ENCODE measurements at regions not wholly inside any gene's neighbourhood (a gene's known extent, or its start where the extent isn't known, plus 50 kb on each side); places are given as distances from the start of the nearest gene placed in this dataset.

- Histone ChIP-seq H3K4me2 (no peak overlapping the region), H3K4me3 (no peak overlapping the region), H3K4me1 (no peaks in the 10 kb centered on the region), H3K27ac (no peak overlapping the region), H3K9me3 (replicated peaks in 1 of 11) (no peaks in the 10 kb centered on the region; a peak in 1 of 22 replicates), H3K9ac (no peak overlapping the region), H3K36me3 (no peaks in the 10 kb centered on the region), H3K27me3 (no peaks in the 10 kb centered on the region), H4K20me1 (no peaks in the 10 kb centered on the region)
- TF ChIP-seq Cebpa-rat (IDR thresholded peaks at IDR 0.05), result no peak
Observed at GRCh38 chr7:26022982-26023381, 129.0 kb upstream of the NFE2L3 start.

GRCh38 chr7:26029911-26030310, 122.1 kb upstream of the NFE2L3 start:
- Histone ChIP-seq H3K27me3 (no peaks in the 10 kb centered on the region), H3K36me3 (no peaks in the 10 kb centered on the region), H3K9ac (no peak overlapping the region), H3K4me3 (no peak overlapping the region), H3K4me1 (peaks cover 0 to 9% (median 0%) of the 10 kb centered on the region in 10 experiments; a peak in 7 of 20 replicates), H4K20me1 (no peaks in the 10 kb centered on the region), H3K4me2 (no peak overlapping the region), H3K27ac (no peak overlapping the region), H3K9me3 (replicated peaks in 1 of 11) (no peaks in the 10 kb centered on the region)
- TF ChIP-seq Cebpa-rat (IDR thresholded peaks at IDR 0.05), result peak in 1 of 11 experiments; percentile 36; a peak in 1 of 22 replicates

DNA sequence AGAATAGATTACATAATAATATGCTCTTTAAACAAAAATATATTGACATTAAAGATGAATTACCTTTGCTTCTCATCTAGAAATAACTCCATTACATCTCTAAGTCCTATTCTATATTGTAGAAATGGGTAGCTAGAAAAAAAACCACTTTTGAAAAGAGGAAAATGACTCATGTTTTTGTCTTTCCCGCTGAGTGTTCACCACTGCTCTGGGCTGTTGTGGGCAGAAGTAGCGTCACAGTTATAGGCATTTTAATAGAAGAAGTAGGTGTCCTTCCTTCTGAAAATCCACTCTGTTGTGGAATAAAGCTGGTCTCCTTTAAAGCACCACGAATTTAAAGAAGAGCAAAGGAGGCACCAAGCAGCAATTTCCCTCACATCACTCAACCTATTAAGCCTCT, 117.6 kb upstream of the NFE2L3 start:
- no peak for TF ChIP-seq Cebpa-rat (IDR thresholded peaks at IDR 0.05)
- Histone ChIP-seq H3K27me3 (no peaks in the 10 kb centered on the region), H3K4me2 (peak overlapping the region in 3 of 11 experiments; percentile 46 to 74 (median 52); a peak in 6 of 22 replicates)

DNA sequence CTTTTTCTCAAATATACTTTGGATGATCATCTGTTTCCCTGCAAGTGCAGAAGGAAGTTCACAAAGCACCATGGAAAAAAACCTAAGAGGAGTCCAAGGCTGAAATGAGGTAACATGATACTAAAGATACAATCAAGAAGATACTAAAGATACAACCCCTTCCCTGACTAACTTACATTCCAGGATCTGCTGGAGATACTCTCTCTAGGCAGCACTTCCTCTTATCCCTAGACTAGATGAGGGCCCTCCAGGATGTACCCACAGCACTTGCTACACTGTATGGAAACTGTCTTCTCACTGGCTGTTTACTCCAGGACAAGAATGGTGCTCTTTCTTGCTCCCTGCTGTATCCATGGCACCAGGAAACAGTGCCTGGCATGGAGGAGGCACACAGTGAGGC, 116.4 kb upstream of the NFE2L3 start:
- no peak overlapping the region for H3K4me2 ChIP-seq
- H3K36me3 ChIP-seq, result no peaks in the 10 kb centered on the region
- no peak overlapping the region for H3K4me3 ChIP-seq
- no peaks in the 10 kb centered on the region for H3K27me3 ChIP-seq
- H3K9me3 ChIP-seq (replicated peaks in 1 of 11), result no peaks in the 10 kb centered on the region
- H4K20me1 ChIP-seq, result no peaks in the 10 kb centered on the region
- peaks cover 0 to 18% (median 0%) of the 10 kb centered on the region in 10 experiments; a peak in 7 of 20 replicates for H3K4me1 ChIP-seq
- H3K9ac ChIP-seq, result no peak overlapping the region
- H3K27ac ChIP-seq, result no peak overlapping the region
- no peak for TF ChIP-seq Cebpa-rat (IDR thresholded peaks at IDR 0.05)

More for the DNA sequence above, 117.6 kb upstream of the NFE2L3 start:
- peaks cover 0 to 18% (median 0%) of the 10 kb centered on the region in 10 experiments; a peak in 7 of 20 replicates for H3K4me1 ChIP-seq
- no peak overlapping the region for H3K27ac ChIP-seq
- H3K36me3 ChIP-seq, result no peaks in the 10 kb centered on the region
- H3K4me3 ChIP-seq, result no peak overlapping the region
- no peaks in the 10 kb centered on the region for H4K20me1 ChIP-seq
- H3K9ac ChIP-seq, result no peak overlapping the region
- no peaks in the 10 kb centered on the region for H3K9me3 ChIP-seq (replicated peaks in 1 of 11)

- no peak for TF ChIP-seq Cebpa-rat (IDR thresholded peaks at IDR 0.05)
- no peaks in the 10 kb centered on the region for H3K36me3 ChIP-seq
Observed at GRCh38 chr7:26036092-26036491, 115.9 kb upstream of the NFE2L3 start.

DNA sequence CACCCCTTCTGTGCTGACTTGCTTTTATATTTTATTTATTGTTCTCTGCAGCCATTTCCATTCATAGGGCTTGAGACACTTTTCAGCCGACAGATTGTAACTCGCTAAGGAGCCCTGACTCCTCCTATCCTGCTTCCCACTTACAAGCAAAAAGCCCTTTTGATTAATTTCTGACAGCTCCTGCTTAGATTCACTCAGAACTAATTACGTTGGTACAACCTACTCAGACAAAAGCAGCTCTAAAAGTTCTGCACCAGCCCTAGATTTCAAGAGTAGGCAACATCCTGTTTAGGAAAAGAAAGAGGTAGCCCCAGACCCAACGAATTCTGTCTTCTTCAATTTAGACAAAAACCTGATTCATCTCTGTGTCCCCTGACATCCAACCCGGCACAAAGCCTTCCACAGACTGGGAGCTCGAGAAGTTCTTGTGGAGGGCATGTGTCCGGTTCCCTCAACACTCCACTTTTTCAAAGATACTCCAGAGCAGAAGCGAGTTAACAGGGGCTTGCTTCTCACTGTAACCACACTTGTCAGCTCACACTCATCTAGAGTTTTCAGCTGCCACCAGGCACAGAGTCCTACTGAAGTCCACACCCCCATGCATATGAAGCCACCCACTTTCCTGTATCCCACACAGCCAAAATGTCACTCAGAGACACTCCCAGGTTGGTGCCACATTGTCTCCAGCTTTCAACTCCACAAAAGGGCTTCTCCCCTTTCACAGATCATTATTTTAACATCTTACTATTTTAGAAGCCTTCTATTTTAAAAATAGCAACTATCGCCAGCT, 113.6 kb upstream of the NFE2L3 start:
- no peak overlapping the region for H3K27ac ChIP-seq
- no peak overlapping the region for H3K4me2 ChIP-seq
- no peaks in the 10 kb centered on the region for H3K36me3 ChIP-seq
- no peaks in the 10 kb centered on the region for H3K27me3 ChIP-seq
- no peak overlapping the region for H3K9ac ChIP-seq
- H4K20me1 ChIP-seq, result no peaks in the 10 kb centered on the region
- H3K4me3 ChIP-seq, result no peak overlapping the region
- H3K4me1 ChIP-seq, result peaks cover 0 to 23% (median 0%) of the 10 kb centered on the region in 10 experiments; a peak in 7 of 20 replicates
- H3K9me3 ChIP-seq (replicated peaks in 1 of 11), result no peaks in the 10 kb centered on the region
- no peak for TF ChIP-seq Cebpa-rat (IDR thresholded peaks at IDR 0.05)

More at GRCh38 chr7:26036092-26036491, 115.9 kb upstream of the NFE2L3 start:
- H3K4me1 ChIP-seq, result peaks cover 0 to 18% (median 0%) of the 10 kb centered on the region in 10 experiments; a peak in 7 of 20 replicates
- no peak overlapping the region for H3K4me3 ChIP-seq
- H3K27me3 ChIP-seq, result no peaks in the 10 kb centered on the region
- no peak overlapping the region for H3K27ac ChIP-seq
- H3K9ac ChIP-seq, result no peak overlapping the region
- no peaks in the 10 kb centered on the region for H3K9me3 ChIP-seq (replicated peaks in 1 of 11)
- H3K4me2 ChIP-seq, result no peak overlapping the region
- H4K20me1 ChIP-seq, result no peaks in the 10 kb centered on the region

- Histone ChIP-seq H3K9me3 (replicated peaks in 1 of 11) (no peaks in the 10 kb centered on the region), H3K4me1 (peaks cover 0 to 22% (median 0%) of the 10 kb centered on the region in 10 experiments; a peak in 4 of 20 replicates), H3K27me3 (no peaks in the 10 kb centered on the region), H3K9ac (no peak overlapping the region), H3K4me2 (no peak overlapping the region), H3K4me3 (no peak overlapping the region), H3K27ac (no peak overlapping the region), H4K20me1 (no peaks in the 10 kb centered on the region), H3K36me3 (no peaks in the 10 kb centered on the region)
- no peak for TF ChIP-seq Cebpa-rat (IDR thresholded peaks at IDR 0.05)
Observed at GRCh38 chr7:26040085-26040484, 111.9 kb upstream of the NFE2L3 start.

DNA sequence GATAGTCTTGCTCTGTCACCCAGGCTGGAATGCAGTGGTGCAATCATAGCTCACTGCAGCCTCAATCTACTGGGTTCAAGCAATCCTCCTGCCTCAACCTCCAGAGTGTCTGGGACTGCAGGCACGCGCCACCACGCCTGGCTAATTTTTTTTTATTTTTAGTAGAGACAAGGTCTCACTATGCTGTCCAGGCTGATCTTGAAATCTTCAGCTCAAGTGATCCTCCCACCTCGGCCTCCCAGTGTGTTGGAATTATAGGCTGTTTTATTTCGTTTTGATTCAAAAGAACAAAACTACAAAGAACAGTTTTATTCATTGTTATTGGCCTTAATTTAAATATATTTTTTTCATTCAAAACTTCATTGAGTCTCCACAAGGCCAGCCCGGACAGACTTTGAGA, 109.8 kb upstream of the NFE2L3 start:
- Histone ChIP-seq H3K4me2 (no peak overlapping the region), H3K36me3 (no peaks in the 10 kb centered on the region), H3K4me3 (no peak overlapping the region), H4K20me1 (no peaks in the 10 kb centered on the region), H3K27ac (no peak overlapping the region), H3K27me3 (no peaks in the 10 kb centered on the region), H3K4me1 (peaks cover 0 to 17% (median 0%) of the 10 kb centered on the region in 10 experiments; a peak in 4 of 20 replicates), H3K9me3 (replicated peaks in 1 of 11) (no peaks in the 10 kb centered on the region), H3K9ac (no peak overlapping the region)
- TF ChIP-seq Cebpa-rat (IDR thresholded peaks at IDR 0.05), result no peak

DNA sequence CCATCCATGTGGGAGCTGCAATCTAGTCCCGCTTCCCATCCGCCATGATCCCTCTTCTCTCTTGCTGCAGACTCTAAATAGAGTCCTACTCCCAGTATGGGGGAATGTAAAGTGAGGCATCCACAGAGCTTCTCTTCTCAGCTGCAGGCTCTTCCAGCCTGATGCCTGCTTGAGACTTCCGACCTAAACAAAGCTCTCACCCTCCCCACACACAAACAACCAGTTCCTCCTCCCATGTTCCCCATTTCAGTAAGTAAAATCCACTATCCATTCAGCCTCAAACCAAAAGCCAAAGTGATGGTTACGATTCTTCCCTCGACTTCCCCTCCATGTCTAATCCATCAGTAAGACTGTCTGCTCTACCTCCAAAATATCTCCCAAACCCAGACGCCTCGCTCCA, 108.2 kb upstream of the NFE2L3 start:
- no peak overlapping the region for H3K27ac ChIP-seq
- no peak overlapping the region for H3K4me3 ChIP-seq
- H3K27me3 ChIP-seq, result no peaks in the 10 kb centered on the region
- no peaks in the 10 kb centered on the region for H3K36me3 ChIP-seq
- TF ChIP-seq Cebpa-rat (IDR thresholded peaks at IDR 0.05), result no peak
- H3K4me1 ChIP-seq, result peaks cover 0 to 15% (median 0%) of the 10 kb centered on the region in 10 experiments; a peak in 4 of 20 replicates
- H3K4me2 ChIP-seq, result peak overlapping the region in 3 of 11 experiments; percentile 3 to 49 (median 36); a peak in 4 of 22 replicates
- H3K9ac ChIP-seq, result no peak overlapping the region
- H4K20me1 ChIP-seq, result no peaks in the 10 kb centered on the region
- H3K9me3 ChIP-seq (replicated peaks in 1 of 11), result no peaks in the 10 kb centered on the region

All from BLaER1 treated with 17β-estradiol and CSF1 and Interleukin-3, amounts not matched to agents 10 nM and 100 nM (cell line).